K562 (cell line): ENCODE measurements at regions not wholly inside any gene's neighbourhood (a gene's known extent, or its start where the extent isn't known, plus 50 kb on each side); places are given as distances from the start of the nearest gene placed in this dataset.

Experiments
- CC2D1A ChIP-seq: fragments of 450-650 bp; IDR thresholded peaks from 2 replicates; pipeline ENCODE4 v1.6.1; 2017; ENCODE audit warnings: mild to moderate bottlenecking
- CTCF ChIP-seq, 3 experiments: IDR thresholded peaks in 2 of 3; conservative IDR thresholded peaks in 1 of 3; 2 replicates each; pipeline ENCODE4 v1.5.1; 2011 to 2012; ENCODE audit warnings: low read length in 3 of 3, mild to moderate bottlenecking in 3 of 3, control low read depth in 2 of 3, improper control_type of control experiment in 1 of 3, inconsistent platforms in 1 of 3, low read depth in 1 of 3, mixed read lengths in 1 of 3, moderate library complexity in 1 of 3; ENCODE audit not compliant: insufficient read depth in 2 of 3
- KAT7 ChIP-seq: sonication (generic); formaldehyde crosslinking; IDR thresholded peaks from 2 replicates; pipeline ENCODE4 v1.8.0; 2022; ENCODE audit warnings: missing genetic modification reagents, mild to moderate bottlenecking, borderline replicate concordance
- KHSRP ChIP-seq: fragments of 450-650 bp; IDR thresholded peaks from 2 replicates; pipeline ENCODE4 v1.6.1; 2017
- SREBF2 ChIP-seq: sonication (generic); formaldehyde crosslinking; IDR thresholded peaks from 2 replicates; pipeline ENCODE4 v1.4.0; 2020; ENCODE audit warnings: mild to moderate bottlenecking, missing genetic modification reagents
- ZNF699 ChIP-seq: fragments of 250-450 bp; sonication (Bioruptor Pico); IDR thresholded peaks from 2 replicates; pipeline ENCODE4 v1.8.0; 2021; ENCODE audit warnings: mild to moderate bottlenecking, moderate library complexity; ENCODE audit not compliant: insufficient replicate concordance
- ZNF75A ChIP-seq: fragments of 450-650 bp; formaldehyde crosslinking; IDR thresholded peaks from 2 replicates; pipeline ENCODE4 v1.4.0; 2020; ENCODE audit warnings: mild to moderate bottlenecking

GRCh38 chr1:29532751-29533150 is 296.4 kb downstream of the PTPRU start:
- TF ChIP-seq CTCF (IDR thresholded peaks at IDR 0.05 in 2 of 3, conservative IDR thresholded peaks at IDR 0.05 in 1 of 3; ENCODE audit: insufficient read depth in 2 of 3, low read depth in 1 of 3, low read length in 3 of 3): no peak
- no peak for TF ChIP-seq SREBF2 (CRISPR knock-in tag)
- no peak for TF ChIP-seq KHSRP
- no peak for TF ChIP-seq KAT7 (CRISPR knock-in tag)
- no peak for TF ChIP-seq ZNF75A
- TF ChIP-seq CC2D1A: no peak
- TF ChIP-seq ZNF699 (CRISPR knock-in tag): no peak
